ENCODE measurements at regions not wholly inside any gene's neighbourhood (a gene's known extent, or its start where the extent isn't known, plus 50 kb on each side); places are given as distances from the start of the nearest gene placed in this dataset.

- Histone ChIP-seq H3K27me3 (ENCODE audit: low read length) (no peaks in the 10 kb centered on the region), H3K4me2 (ENCODE audit: low read depth, low read length, poor library complexity, severe bottlenecking) (no peak overlapping the region), H2AFZ (ENCODE audit: low read depth, low read length, severe bottlenecking) (no peak overlapping the region), H4K20me1 (ENCODE audit: low read depth, low read length) (no peaks in the 10 kb centered on the region; the same call in 1 of the 2 replicates), H3K9me2 (replicated peaks; ENCODE audit: insufficient read depth, low read length) (no peaks in the 10 kb centered on the region), H3K4me3 (ENCODE audit: insufficient read depth, low read length, poor library complexity, severe bottlenecking) (no peak overlapping the region), H3K27ac (ENCODE audit: low read depth, low read length) (no peak overlapping the region), H3K36me3 (ENCODE audit: low read length) (no peaks in the 10 kb centered on the region), H3K79me2 (ENCODE audit: insufficient read depth, low read length) (no peaks in the 10 kb centered on the region), H3K9me3 (ENCODE audit: insufficient read depth, low read length) (no peaks in the 10 kb centered on the region), H3K9ac (ENCODE audit: low read length) (no peak overlapping the region), H3F3A (ENCODE audit: insufficient read depth) (no peaks in the 10 kb centered on the region)
- no peak for TF ChIP-seq CTCF (IDR thresholded peaks at IDR 0.05; ENCODE audit: insufficient read depth, low read length, poor library complexity, severe bottlenecking)
- no peak for TF ChIP-seq EZH2phosphoT487 (conservative IDR thresholded peaks at IDR 0.05; ENCODE audit: low read length)
Observed at GRCh38 chr17:63040816-63041215, 74.8 kb downstream of the TANC2 start.

- Histone ChIP-seq H3K4me3 (ENCODE audit: insufficient read depth, low read length, poor library complexity, severe bottlenecking) (no peak overlapping the region), H3K27ac (ENCODE audit: low read depth, low read length) (no peak overlapping the region), H3K27me3 (ENCODE audit: low read length) (no peaks in the 10 kb centered on the region), H3K9me3 (ENCODE audit: insufficient read depth, low read length) (no peaks in the 10 kb centered on the region), H3F3A (ENCODE audit: insufficient read depth) (no peaks in the 10 kb centered on the region), H2AFZ (ENCODE audit: low read depth, low read length, severe bottlenecking) (no peak overlapping the region), H3K4me2 (ENCODE audit: low read depth, low read length, poor library complexity, severe bottlenecking) (no peak overlapping the region), H3K79me2 (ENCODE audit: insufficient read depth, low read length) (no peaks in the 10 kb centered on the region), H3K9me2 (replicated peaks; ENCODE audit: insufficient read depth, low read length) (no peaks in the 10 kb centered on the region), H3K9ac (ENCODE audit: low read length) (no peak overlapping the region), H4K20me1 (ENCODE audit: low read depth, low read length) (no peaks in the 10 kb centered on the region; the same call in 1 of the 2 replicates), H3K36me3 (ENCODE audit: low read length) (no peaks in the 10 kb centered on the region)
- no peak for TF ChIP-seq CTCF (IDR thresholded peaks at IDR 0.05; ENCODE audit: insufficient read depth, low read length, poor library complexity, severe bottlenecking)
- no peak for TF ChIP-seq EZH2phosphoT487 (conservative IDR thresholded peaks at IDR 0.05; ENCODE audit: low read length)
Observed at GRCh38 chr17:63041251-63041650, 75.2 kb downstream of the TANC2 start.

- no peak overlapping the region for H2AFZ ChIP-seq (ENCODE audit: low read depth, low read length, severe bottlenecking)
- no peaks in the 10 kb centered on the region for H3K9me2 ChIP-seq (replicated peaks; ENCODE audit: insufficient read depth, low read length)
- H3K27ac ChIP-seq (ENCODE audit: low read depth, low read length): no peak overlapping the region
- H3K4me3 ChIP-seq (ENCODE audit: insufficient read depth, low read length, poor library complexity, severe bottlenecking): no peak overlapping the region
- H3K9me3 ChIP-seq (ENCODE audit: insufficient read depth, low read length): no peaks in the 10 kb centered on the region
- TF ChIP-seq EZH2phosphoT487 (conservative IDR thresholded peaks at IDR 0.05; ENCODE audit: low read length): no peak
- no peak for TF ChIP-seq CTCF (IDR thresholded peaks at IDR 0.05; ENCODE audit: insufficient read depth, low read length, poor library complexity, severe bottlenecking)
- no peak overlapping the region for H3K4me2 ChIP-seq (ENCODE audit: low read depth, low read length, poor library complexity, severe bottlenecking)
- H3K36me3 ChIP-seq (ENCODE audit: low read length): no peaks in the 10 kb centered on the region
- no peaks in the 10 kb centered on the region for H3F3A ChIP-seq (ENCODE audit: insufficient read depth)
- no peaks in the 10 kb centered on the region for H3K27me3 ChIP-seq (ENCODE audit: low read length)
- no peaks in the 10 kb centered on the region for H3K79me2 ChIP-seq (ENCODE audit: insufficient read depth, low read length)
- H4K20me1 ChIP-seq (ENCODE audit: low read depth, low read length): no peaks in the 10 kb centered on the region; the same call in 1 of the 2 replicates
- H3K9ac ChIP-seq (ENCODE audit: low read length): no peak overlapping the region
Observed at GRCh38 chr17:63041722-63042121, 75.7 kb downstream of the TANC2 start.
